ENCODE measurements at regions not wholly inside any gene's neighbourhood (a gene's known extent, or its start where the extent isn't known, plus 50 kb on each side); places are given as distances from the start of the nearest gene placed in this dataset.

DNA sequence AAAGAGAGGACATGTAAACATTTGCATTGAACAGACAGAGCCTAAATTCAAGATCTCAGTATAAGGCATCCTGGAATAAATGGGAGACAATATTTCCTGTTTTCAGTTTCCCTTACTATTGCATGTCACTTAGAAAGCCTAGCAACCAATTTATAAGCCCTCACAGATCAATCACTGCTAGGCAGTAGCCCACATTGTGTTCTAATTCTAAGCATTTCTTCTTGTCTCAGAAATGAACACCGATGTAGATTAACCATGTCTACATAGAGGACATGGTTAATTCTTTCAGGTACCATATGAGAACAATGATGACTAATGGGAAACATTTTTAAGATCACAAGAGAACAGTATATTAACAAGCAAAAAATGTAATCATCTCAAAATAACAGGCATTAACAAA is 79.6 kb upstream of the HMHB1 start:
- TF ChIP-seq, protein P1, sequence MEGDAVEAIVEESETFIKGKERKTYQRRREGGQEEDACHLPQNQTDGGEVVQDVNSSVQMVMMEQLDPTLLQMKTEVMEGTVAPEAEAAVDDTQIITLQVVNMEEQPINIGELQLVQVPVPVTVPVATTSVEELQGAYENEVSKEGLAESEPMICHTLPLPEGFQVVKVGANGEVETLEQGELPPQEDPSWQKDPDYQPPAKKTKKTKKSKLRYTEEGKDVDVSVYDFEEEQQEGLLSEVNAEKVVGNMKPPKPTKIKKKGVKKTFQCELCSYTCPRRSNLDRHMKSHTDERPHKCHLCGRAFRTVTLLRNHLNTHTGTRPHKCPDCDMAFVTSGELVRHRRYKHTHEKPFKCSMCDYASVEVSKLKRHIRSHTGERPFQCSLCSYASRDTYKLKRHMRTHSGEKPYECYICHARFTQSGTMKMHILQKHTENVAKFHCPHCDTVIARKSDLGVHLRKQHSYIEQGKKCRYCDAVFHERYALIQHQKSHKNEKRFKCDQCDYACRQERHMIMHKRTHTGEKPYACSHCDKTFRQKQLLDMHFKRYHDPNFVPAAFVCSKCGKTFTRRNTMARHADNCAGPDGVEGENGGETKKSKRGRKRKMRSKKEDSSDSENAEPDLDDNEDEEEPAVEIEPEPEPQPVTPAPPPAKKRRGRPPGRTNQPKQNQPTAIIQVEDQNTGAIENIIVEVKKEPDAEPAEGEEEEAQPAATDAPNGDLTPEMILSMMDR (IDR thresholded peaks at IDR 0.05), result no peak
- TF ChIP-seq POLR2A (IDR thresholded peaks at IDR 0.05) (no peak), POLR2AphosphoS5 (IDR thresholded peaks at IDR 0.05) (no peak), EP300 (IDR thresholded peaks at IDR 0.05) (no peak)
